WTC11 (cell line): ENCODE measurements at regions not wholly inside any gene's neighbourhood (a gene's known extent, or its start where the extent isn't known, plus 50 kb on each side); places are given as distances from the start of the nearest gene placed in this dataset.

Experiments used
- ATAC-seq: fragments of 200-7000 bp; cut with Tn5 transposase; 2 replicates; pipeline ENCODE4 v1.10.0; 2021; ENCODE audit warnings: mild to moderate bottlenecking, moderate library complexity
- CTCF ChIA-PET: fragments of 300-600 bp; sonication (Branson Sonifier 250); formaldehyde crosslinking; loops from one replicate; lab custom pipeline; 2021; ENCODE audit warnings: antibody characterized with exemption; lab: Charles Lee
- POLR2A ChIA-PET: fragments of 350-600 bp; sonication (Branson Sonifier 250); formaldehyde crosslinking; loops from one replicate; lab custom pipeline; 2021; ENCODE audit warnings: antibody characterized with exemption; lab: Charles Lee
- DNase-seq: peaks from one replicate; pipeline ENCODE4 v3.0.0; 2021; ENCODE audit warnings: low spot score
- H3K27ac Mint-ChIP-seq: 2 replicates; pipeline ENCODE4 v1.8.0; 2021; ENCODE audit warnings: mixed read lengths
- H3K27me3 Mint-ChIP-seq: 2 replicates; pipeline ENCODE4 v1.8.0; 2021; ENCODE audit warnings: low read depth, mild to moderate bottlenecking, moderate library complexity, mixed read lengths
- H3K36me3 Mint-ChIP-seq: 2 replicates; pipeline ENCODE4 v1.8.0; 2021; ENCODE audit warnings: mixed read lengths
- H3K4me1 Mint-ChIP-seq: 2 replicates; pipeline ENCODE4 v1.8.0; 2022; ENCODE audit warnings: mixed read lengths
- H3K4me3 Mint-ChIP-seq: 2 replicates; pipeline ENCODE4 v1.8.0; 2021; ENCODE audit warnings: mild to moderate bottlenecking, moderate library complexity, mixed read lengths
- H3K9me3 Mint-ChIP-seq: 2 replicates; pipeline ENCODE4 v1.8.0; 2021; ENCODE audit warnings: mixed read lengths
- ARID4B ChIP-seq: sonication (generic); formaldehyde crosslinking; IDR thresholded peaks from 2 replicates; pipeline ENCODE4 v1.8.0; 2023; ENCODE audit warnings: missing genetic modification reagents, mild to moderate bottlenecking, borderline replicate concordance
- JUN ChIP-seq: sonication (generic); formaldehyde crosslinking; IDR thresholded peaks from 2 replicates; pipeline ENCODE4 v1.8.0; 2023; ENCODE audit warnings: mild to moderate bottlenecking, missing genetic modification reagents
- NFATC4 ChIP-seq: fragments of 250-450 bp; sonication (Bioruptor Pico); IDR thresholded peaks from 2 replicates; pipeline ENCODE4 v1.9.0; 2021; ENCODE audit warnings: mild to moderate bottlenecking
- RELA ChIP-seq: sonication (generic); formaldehyde crosslinking; IDR thresholded peaks from 2 replicates; pipeline ENCODE4 v1.8.1; 2022; ENCODE audit warnings: missing genetic modification reagents, mild to moderate bottlenecking, borderline replicate concordance
- SOX15 ChIP-seq: fragments of 250-450 bp; sonication (Bioruptor Pico); IDR thresholded peaks from 2 replicates; pipeline ENCODE4 v1.9.0; 2021; ENCODE audit warnings: mild to moderate bottlenecking
- SP1 ChIP-seq: sonication (generic); formaldehyde crosslinking; conservative IDR thresholded peaks from 2 replicates; pipeline ENCODE4 v1.8.1; 2022; ENCODE audit warnings: missing genetic modification reagents
- TEAD1 ChIP-seq: sonication (generic); formaldehyde crosslinking; IDR thresholded peaks from 2 replicates; pipeline ENCODE4 v1.8.0; 2022; ENCODE audit warnings: mild to moderate bottlenecking, missing genetic modification reagents
- USF1 ChIP-seq: sonication (generic); formaldehyde crosslinking; IDR thresholded peaks from 2 replicates; pipeline ENCODE4 v1.8.0; 2022; ENCODE audit warnings: mild to moderate bottlenecking, missing genetic modification reagents
- ZNF512 ChIP-seq: sonication (generic); formaldehyde crosslinking; IDR thresholded peaks from 2 replicates; pipeline ENCODE4 v1.8.1; 2022; ENCODE audit warnings: missing genetic modification reagents, borderline replicate concordance
- TF ChIP-seq, protein P1 (sequence below): fragments of 250-450 bp; sonication (Bioruptor Pico); IDR thresholded peaks from 2 replicates; pipeline ENCODE4 v2.1.2; 2022; ENCODE audit warnings: mild to moderate bottlenecking, moderate library complexity
- TF ChIP-seq, protein P2 (sequence below): sonication (generic); formaldehyde crosslinking; IDR thresholded peaks from 2 replicates; pipeline ENCODE4 v1.8.1; 2022; ENCODE audit warnings: mild to moderate bottlenecking, missing genetic modification reagents, moderate library complexity, borderline replicate concordance

DNA sequence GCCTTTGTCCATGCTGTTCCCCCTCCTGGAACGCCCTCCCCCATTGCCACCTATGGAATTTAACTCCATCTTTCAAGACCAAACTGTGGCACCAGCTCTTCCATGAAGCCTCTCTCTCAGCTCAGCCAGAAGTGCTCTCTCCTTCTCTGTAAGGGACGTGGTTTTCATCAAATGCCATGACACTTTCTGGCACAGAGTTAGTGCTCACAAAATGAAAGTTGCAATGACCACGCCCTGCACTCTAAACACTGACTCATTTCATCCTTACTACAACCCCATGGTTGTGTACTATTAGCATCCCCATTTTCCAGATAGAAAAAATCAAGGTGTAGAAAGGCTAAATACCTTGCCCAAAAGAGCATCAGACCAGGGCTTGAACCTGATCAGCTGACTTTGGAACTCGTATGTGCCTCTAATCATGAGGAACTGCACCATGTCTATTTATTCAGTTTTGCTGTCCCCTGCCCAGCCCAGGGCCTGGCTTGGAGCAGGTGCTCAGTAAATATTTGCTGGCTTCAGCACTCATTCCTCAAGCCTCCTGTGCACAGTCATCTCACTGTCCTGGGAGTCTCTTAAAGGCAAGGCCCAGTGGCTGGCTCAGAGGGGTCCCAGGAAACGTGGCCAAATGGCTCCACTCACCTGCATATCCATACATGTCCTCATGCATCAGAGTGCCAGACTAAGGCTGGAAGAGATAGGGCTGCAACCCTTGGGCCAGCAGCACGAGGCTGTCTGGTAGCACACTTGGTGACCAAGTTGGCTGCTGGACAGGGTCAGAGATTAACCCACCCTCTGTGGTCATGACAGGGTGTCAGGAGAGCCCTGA is 77.9 kb downstream of the MRPL14 start:
- Mint-ChIP-seq H3K4me1 (peaks cover 25% of the 10 kb centered on the region), H3K36me3 (no peaks in the 10 kb centered on the region), H3K27ac (no peak overlapping the region), H3K4me3 (no peak overlapping the region), H3K27me3 (no peaks in the 10 kb centered on the region), H3K9me3 (no peaks in the 10 kb centered on the region)
- DNase-seq (no peak), ATAC-seq (no peak)
- TF ChIP-seq NFATC4 (CRISPR knock-in tag) (no peak), SOX15 (no peak), RELA (CRISPR knock-in tag) (no peak), JUN (CRISPR knock-in tag) (no peak), TEAD1 (CRISPR knock-in tag) (no peak)
- TF ChIP-seq, protein P1, sequence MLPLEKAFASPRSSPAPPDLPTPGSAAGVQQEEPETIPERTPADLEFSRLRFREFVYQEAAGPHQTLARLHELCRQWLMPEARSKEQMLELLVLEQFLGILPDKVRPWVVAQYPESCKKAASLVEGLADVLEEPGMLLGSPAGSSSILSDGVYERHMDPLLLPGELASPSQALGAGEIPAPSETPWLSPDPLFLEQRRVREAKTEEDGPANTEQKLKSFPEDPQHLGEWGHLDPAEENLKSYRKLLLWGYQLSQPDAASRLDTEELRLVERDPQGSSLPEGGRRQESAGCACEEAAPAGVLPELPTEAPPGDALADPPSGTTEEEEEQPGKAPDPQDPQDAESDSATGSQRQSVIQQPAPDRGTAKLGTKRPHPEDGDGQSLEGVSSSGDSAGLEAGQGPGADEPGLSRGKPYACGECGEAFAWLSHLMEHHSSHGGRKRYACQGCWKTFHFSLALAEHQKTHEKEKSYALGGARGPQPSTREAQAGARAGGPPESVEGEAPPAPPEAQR = no peak
- TF ChIP-seq, protein P2, sequence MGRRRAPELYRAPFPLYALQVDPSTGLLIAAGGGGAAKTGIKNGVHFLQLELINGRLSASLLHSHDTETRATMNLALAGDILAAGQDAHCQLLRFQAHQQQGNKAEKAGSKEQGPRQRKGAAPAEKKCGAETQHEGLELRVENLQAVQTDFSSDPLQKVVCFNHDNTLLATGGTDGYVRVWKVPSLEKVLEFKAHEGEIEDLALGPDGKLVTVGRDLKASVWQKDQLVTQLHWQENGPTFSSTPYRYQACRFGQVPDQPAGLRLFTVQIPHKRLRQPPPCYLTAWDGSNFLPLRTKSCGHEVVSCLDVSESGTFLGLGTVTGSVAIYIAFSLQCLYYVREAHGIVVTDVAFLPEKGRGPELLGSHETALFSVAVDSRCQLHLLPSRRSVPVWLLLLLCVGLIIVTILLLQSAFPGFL (CRISPR knock-in tag) = no peak
- ChIA-PET POLR2A (interaction anchor here (1.3 kb wide), 1 partner anchor 25 kb away, joined by 3 read pairs; no protein-coding TSS in a partner anchor), CTCF (interaction anchor here (0.7 to 4.9 kb wide), 3 partner anchors 13 to 26 kb away, joined by 3 to 53 read pairs (median 9); no protein-coding TSS in a partner anchor)

- H3K27ac Mint-ChIP-seq = no peak overlapping the region
- TF ChIP-seq SP1 (CRISPR knock-in tag) (no peak), USF1 (CRISPR knock-in tag) (no peak), ARID4B (CRISPR knock-in tag) (no peak), ZNF512 (CRISPR knock-in tag) (no peak)
- TF ChIP-seq, all 79 proteins: peak for 0
- DNase-seq (no peak), ATAC-seq (no peak)
- H3K27me3 Mint-ChIP-seq = no peaks in the 10 kb centered on the region
- ChIA-PET CTCF (interaction anchor here (2.6 kb wide), 1 partner anchor 15 kb away, joined by 9 read pairs; no protein-coding TSS in a partner anchor), POLR2A (no interaction called here)
- no peaks in the 10 kb centered on the region for H3K9me3 Mint-ChIP-seq
- peaks cover 19% of the 10 kb centered on the region for H3K4me1 Mint-ChIP-seq
- H3K36me3 Mint-ChIP-seq = no peaks in the 10 kb centered on the region
- H3K4me3 Mint-ChIP-seq = no peak overlapping the region
These were observed 79.0 kb downstream of the MRPL14 start for GRCh38 chr6:44048277-44048676.
